Brain microvascular endothelial cell (primary cell): ENCODE measurements at regions not wholly inside any gene's neighbourhood (a gene's known extent, or its start where the extent isn't known, plus 50 kb on each side); places are given as distances from the start of the nearest gene placed in this dataset.

Experiments
- DNase-seq: peaks from one replicate; pipeline ENCODE4 v3.0.0-alpha.2; 2020
- H3K27ac ChIP-seq: fragments of 250-450 bp; sonication (Bioruptor Pico); 2 replicates; pipeline ENCODE4 v1.5.1; 2020; ENCODE audit warnings: mild to moderate bottlenecking, moderate library complexity
- H3K27me3 ChIP-seq: fragments of 250-450 bp; sonication (Bioruptor Pico); replicated peaks from 2 replicates; pipeline ENCODE4 v1.5.1; 2020; ENCODE audit warnings: mild to moderate bottlenecking
- H3K36me3 ChIP-seq: fragments of 250-450 bp; sonication (Bioruptor Pico); replicated peaks from 2 replicates; pipeline ENCODE4 v1.5.1; 2020; ENCODE audit warnings: mild to moderate bottlenecking
- H3K4me3 ChIP-seq: 2 replicates; pipeline ENCODE4 v1.5.1; 2011; ENCODE audit warnings: low read depth, mild to moderate bottlenecking, control low read depth, low read length, moderate library complexity
- in situ Hi-C: cut with HindIII; loops from 2 replicates; pipeline ENCODE4 v1.10.0; 2017; ENCODE audit warnings: low sequenced_read_pairs, low pct_ligation_motif_present
- TF ChIP-seq, protein P1 (sequence below): IDR thresholded peaks from 2 replicates; pipeline ENCODE4 v1.5.1; 2011; ENCODE audit warnings: low read depth, mild to moderate bottlenecking, moderate library complexity, low read length, control low read depth, inconsistent platforms; ENCODE audit errors: missing control alignments

DNA sequence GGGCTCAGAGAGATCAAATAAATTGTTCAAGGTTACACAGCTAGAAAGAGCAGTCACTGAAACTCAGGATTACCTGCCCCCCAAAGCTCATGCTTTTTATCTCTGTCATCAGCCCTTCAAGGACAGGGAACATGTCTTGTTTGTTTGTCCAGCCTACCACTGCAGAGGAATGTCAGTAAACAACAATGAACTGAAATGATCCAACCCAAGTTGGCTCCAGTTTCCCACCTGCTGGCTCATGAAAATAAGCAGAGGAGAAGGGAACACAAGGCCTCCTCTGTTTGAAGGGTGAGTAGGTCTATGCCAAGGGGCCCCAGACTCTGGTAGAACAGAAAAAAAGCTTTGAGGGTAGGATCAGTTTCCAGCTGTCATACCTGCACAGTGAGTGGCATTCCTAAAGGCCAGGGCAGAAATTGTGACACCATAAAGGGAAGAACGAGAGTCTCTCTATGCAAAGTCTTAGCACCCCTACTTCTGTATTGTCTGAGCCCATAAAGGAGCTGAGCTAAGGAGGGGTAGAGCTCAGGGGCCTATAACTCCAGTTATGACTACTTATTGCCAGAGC is 115.2 kb downstream of the TRIM36 start:
- no peak for DNase-seq
- no peaks in the 10 kb centered on the region for H3K27me3 ChIP-seq
- TF ChIP-seq, protein P1, sequence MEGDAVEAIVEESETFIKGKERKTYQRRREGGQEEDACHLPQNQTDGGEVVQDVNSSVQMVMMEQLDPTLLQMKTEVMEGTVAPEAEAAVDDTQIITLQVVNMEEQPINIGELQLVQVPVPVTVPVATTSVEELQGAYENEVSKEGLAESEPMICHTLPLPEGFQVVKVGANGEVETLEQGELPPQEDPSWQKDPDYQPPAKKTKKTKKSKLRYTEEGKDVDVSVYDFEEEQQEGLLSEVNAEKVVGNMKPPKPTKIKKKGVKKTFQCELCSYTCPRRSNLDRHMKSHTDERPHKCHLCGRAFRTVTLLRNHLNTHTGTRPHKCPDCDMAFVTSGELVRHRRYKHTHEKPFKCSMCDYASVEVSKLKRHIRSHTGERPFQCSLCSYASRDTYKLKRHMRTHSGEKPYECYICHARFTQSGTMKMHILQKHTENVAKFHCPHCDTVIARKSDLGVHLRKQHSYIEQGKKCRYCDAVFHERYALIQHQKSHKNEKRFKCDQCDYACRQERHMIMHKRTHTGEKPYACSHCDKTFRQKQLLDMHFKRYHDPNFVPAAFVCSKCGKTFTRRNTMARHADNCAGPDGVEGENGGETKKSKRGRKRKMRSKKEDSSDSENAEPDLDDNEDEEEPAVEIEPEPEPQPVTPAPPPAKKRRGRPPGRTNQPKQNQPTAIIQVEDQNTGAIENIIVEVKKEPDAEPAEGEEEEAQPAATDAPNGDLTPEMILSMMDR, result no peak
- H3K36me3 ChIP-seq, result no peaks in the 10 kb centered on the region
- no peak overlapping the region for H3K27ac ChIP-seq
- in situ Hi-C loops, result no loop called here
- H3K4me3 ChIP-seq, result no peak overlapping the region

DNA sequence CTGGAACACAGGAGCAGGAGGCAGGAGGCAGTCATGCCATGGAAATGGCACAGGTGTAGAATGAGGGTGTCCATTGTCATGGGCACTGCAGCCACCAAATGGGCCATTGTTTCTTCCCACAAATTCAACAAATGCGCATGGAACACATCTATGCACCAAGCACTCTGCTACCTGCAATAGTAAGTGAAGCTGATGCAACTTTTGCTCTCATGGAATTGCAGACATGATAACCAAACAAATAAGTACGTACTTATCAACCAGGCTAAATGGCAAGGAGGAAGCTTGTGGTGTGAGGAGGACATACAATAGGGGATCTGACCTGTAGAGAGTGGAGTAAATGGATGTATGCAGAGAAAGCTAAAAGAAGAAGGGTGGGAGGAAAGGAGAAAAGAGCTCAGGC is 116.8 kb downstream of the TRIM36 start:
- TF ChIP-seq, protein P1, result no peak
- no peak overlapping the region for H3K27ac ChIP-seq
- no peak overlapping the region for H3K4me3 ChIP-seq
- no peaks in the 10 kb centered on the region for H3K27me3 ChIP-seq
- H3K36me3 ChIP-seq, result no peaks in the 10 kb centered on the region
- in situ Hi-C loops, result no loop called here
- no peak for DNase-seq

GRCh38 chr5:115050866-115051265 is 118.8 kb downstream of the TRIM36 start:
- no peaks in the 10 kb centered on the region for H3K27me3 ChIP-seq
- H3K4me3 ChIP-seq, result no peak overlapping the region
- no peak overlapping the region for H3K27ac ChIP-seq
- TF ChIP-seq, protein P1, result no peak
- in situ Hi-C loops, result no loop called here
- no peaks in the 10 kb centered on the region for H3K36me3 ChIP-seq
- DNase-seq, result peak; percentile 1

DNA sequence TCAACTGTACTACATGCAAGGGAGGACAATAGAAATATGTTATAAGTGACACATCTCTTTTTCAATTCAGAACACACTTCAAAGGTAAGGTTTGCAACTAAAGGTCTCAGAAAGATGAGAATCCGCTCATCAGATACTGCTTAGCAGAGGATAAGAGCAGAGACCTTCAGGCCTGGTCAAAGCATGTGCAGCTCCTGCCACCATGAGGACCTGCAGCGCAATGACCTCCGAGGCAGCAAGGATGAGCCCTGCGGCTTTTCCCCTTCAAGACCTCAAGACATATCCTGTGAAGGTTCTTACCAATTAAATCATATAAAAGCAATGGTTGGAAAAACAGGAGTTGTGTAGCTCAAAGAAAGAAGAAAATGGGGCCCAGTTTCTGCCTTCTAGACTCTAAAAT is 135.8 kb downstream of the TRIM36 start:
- DNase-seq, result no peak
- TF ChIP-seq, protein P1, result no peak
- Histone ChIP-seq H3K36me3 (no peaks in the 10 kb centered on the region), H3K27me3 (no peaks in the 10 kb centered on the region), H3K27ac (no peak overlapping the region), H3K4me3 (no peak overlapping the region)
- in situ Hi-C loops, result no loop called here

DNA sequence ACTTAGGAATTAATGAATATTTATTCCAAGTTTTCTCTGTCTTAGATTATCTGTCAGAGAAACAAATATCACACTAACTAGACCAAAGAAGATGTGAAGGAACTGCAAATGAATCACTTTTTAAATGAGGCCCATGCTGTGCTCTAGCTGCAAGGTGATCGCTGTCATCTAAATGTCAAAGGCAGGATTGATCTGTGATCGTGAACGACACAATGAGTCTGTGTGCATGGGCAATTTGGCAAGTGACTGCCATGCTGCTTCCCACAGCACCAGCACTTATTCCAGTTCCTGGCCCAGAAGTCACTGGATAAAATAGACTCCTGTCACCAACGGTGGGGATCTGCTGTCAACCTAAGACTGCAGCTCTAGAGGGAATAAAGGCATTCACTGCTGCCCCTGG is 141.2 kb downstream of the TRIM36 start:
- Histone ChIP-seq H3K27ac (no peak overlapping the region), H3K36me3 (no peaks in the 10 kb centered on the region), H3K4me3 (no peak overlapping the region), H3K27me3 (no peaks in the 10 kb centered on the region)
- no peak for DNase-seq
- TF ChIP-seq, protein P1, result no peak
- in situ Hi-C loops, result no loop called here

- no peak overlapping the region for H3K27ac ChIP-seq
- DNase-seq, result no peak
- TF ChIP-seq, protein P1, result no peak
- H3K27me3 ChIP-seq, result no peaks in the 10 kb centered on the region
- H3K36me3 ChIP-seq, result no peaks in the 10 kb centered on the region
- in situ Hi-C loops, result no loop called here
- H3K4me3 ChIP-seq, result no peak overlapping the region
Observed at GRCh38 chr5:115024922-115025321, 144.8 kb downstream of the TRIM36 start.
